HFF-Myc (cell line): ENCODE measurements at regions not wholly inside any gene's neighbourhood (a gene's known extent, or its start where the extent isn't known, plus 50 kb on each side); places are given as distances from the start of the nearest gene placed in this dataset.

Source experiments
- DNase-seq: peaks from one replicate; pipeline ENCODE4 v3.0.0-alpha.2; 2011; ENCODE audit warnings: low read depth; ENCODE audit errors: extremely low read depth
- H3K4me3 ChIP-seq: replicated peaks from 2 replicates; pipeline ENCODE4 v1.5.1; 2011; ENCODE audit warnings: low read depth, mild to moderate bottlenecking, control low read depth, low read length
- CTCF ChIP-seq: IDR thresholded peaks from 2 replicates; pipeline ENCODE4 v1.5.1; 2012; ENCODE audit warnings: mild to moderate bottlenecking, low read depth, low read length, control low read depth; ENCODE audit errors: missing control alignments

DNA sequence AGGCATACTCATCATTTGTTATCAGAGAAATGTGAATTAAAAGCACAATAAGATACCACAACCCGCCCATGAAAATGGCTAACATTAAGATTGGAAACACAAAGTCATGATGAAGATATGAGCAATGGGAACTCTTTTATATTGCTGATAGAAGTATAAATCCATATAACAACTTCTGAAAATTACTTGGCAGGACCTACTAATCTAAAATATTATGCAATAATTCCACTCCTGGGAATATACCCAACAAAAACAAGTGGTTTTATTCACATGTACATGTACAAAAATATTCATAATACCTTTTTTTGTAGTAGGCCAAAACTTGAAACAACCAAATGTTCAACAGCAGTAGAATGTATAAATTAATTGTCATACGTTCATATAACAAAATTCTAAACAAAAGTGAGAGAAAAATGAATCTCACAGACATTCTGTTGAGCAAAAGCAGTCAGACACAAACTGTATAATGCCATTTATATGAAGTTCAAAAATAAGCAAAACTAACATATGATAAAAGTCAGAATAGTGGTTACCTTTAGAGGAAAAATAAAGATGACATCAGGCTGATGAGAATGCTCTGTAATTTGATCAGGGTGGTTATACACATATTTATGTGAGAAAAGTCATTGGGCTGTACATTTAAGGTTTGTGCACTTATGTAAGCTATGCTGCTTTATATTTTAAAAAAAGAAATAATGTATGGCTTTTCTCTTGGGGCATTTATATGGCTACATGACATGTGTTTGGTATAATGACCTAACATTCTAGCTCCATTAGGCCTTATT lies 309.2 kb upstream of the KITLG start:
- TF ChIP-seq CTCF = no peak
- no peak for DNase-seq
- H3K4me3 ChIP-seq = no peak overlapping the region

DNA sequence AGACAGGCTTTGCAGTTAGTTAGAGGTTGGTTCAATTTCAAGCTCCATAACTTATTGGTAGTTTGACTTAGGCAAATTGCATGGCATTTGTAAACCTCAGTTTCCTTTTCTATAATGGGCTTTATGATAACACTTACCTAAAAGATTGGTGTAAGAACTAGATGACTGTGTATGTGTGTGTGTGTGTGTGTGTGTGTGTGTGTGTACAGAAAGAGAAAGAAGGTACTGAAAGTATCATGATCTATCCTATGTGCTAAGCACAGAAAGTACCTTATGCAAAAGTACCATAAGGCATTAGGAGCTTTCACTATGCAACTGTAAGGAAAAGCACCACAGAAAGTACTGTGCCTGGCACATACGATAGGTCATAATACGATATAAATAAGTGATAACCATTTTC lies 304.3 kb upstream of the KITLG start:
- TF ChIP-seq CTCF = no peak
- H3K4me3 ChIP-seq = no peak overlapping the region
- no peak for DNase-seq

DNA sequence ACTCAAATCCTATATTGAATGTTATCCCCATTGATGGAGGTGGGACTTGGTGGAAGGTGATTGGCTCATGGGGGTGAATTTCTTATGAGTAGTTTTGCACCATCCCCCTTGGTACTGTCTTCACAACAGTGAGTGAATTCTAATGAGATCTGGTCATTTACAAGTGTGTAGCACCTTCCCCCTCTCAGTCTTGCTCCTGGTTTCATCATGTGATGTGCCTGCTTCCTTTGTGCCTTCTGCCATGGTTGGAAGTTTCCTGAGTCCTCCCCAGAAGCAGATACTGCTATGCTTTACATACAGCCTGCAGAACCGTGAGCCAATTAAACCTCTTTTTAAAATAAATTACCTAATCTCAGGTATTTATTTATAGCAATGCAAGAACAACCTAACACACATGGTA lies 302.4 kb upstream of the KITLG start:
- DNase-seq = no peak
- H3K4me3 ChIP-seq = no peak overlapping the region
- no peak for TF ChIP-seq CTCF

- TF ChIP-seq CTCF = no peak
- no peak overlapping the region for H3K4me3 ChIP-seq
- DNase-seq = no peak
These were observed 299.8 kb upstream of the KITLG start for GRCh38 chr12:88880051-88880450.

- TF ChIP-seq CTCF = no peak
These were observed 298.0 kb upstream of the KITLG start for GRCh38 chr12:88878295-88878694.

DNA sequence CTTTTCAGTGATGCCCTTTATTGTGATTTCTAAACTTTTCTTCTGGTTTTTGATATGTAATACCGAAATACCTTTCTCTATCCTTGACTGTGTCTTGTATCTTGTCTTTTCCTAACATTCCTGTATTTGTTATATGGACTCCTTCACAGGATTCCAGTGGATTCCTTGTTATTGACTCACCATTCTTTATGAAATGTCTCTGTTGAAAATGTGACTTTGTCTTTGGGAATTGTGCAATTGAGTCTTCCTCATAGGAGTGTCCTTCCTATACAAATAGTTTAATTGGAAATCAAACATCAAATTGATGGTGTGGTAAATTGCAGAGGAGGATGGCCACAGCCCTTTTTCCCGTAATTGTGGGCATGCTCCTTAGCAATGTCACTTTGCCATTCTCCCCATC lies 296.6 kb upstream of the KITLG start:
- H3K4me3 ChIP-seq = no peak overlapping the region
- no peak for TF ChIP-seq CTCF
- no peak for DNase-seq

More at GRCh38 chr12:88878295-88878694, 298.0 kb upstream of the KITLG start:
- DNase-seq = no peak
- H3K4me3 ChIP-seq = no peak overlapping the region
